ENCODE measurements at regions not wholly inside any gene's neighbourhood (a gene's known extent, or its start where the extent isn't known, plus 50 kb on each side); places are given as distances from the start of the nearest gene placed in this dataset.

GRCh38 chr13:75090872-75091615, 390.9 kb downstream of the TBC1D4 start:
- H3K9me3 ChIP-seq = no peaks in the 10 kb centered on the region
- DNase-seq = no peak
- no peak for TF ChIP-seq CTCF (IDR thresholded peaks at IDR 0.05)
- no peak for TF ChIP-seq POLR2A (IDR thresholded peaks at IDR 0.05)
- no peak overlapping the region for H3K27ac ChIP-seq
- H3K36me3 ChIP-seq = no peaks in the 10 kb centered on the region
- ATAC-seq = no peak
- 39% methylated on average over 3 of the region's 3 CpGs for WGBS (ENCODE audit: insufficient coverage, low coverage, low lambda C conversion rate, missing lambda C conversion rate)
- no peaks in the 10 kb centered on the region for H3K4me1 ChIP-seq
- no peaks in the 10 kb centered on the region for H3K27me3 ChIP-seq
- intact Hi-C loops (cut with DNase I) = no loop called here
- no peak overlapping the region for H3K4me3 ChIP-seq

DNA sequence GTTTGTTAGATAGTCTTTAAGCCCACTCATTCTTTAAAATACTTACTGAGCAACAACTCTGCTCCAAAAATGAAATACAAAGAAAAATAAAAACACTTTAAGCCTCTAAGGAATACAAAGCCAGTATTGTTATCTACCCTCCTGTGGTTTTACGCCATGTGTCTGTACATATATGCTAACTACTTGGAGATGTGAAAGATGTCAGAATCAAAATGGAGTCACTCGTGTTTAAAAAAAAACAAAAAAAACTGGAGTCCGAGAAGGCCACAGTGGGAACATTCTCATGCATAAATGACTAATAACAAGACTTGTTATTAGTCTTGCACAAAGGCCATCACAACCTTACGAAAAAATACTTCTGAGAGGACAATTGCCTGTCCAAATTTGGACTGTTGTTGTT, 393.1 kb downstream of the TBC1D4 start:
- WGBS (ENCODE audit: insufficient coverage, low coverage, low lambda C conversion rate, missing lambda C conversion rate) = 55% methylated on average over 4 of the region's 4 CpGs
- ATAC-seq = no peak

DNA sequence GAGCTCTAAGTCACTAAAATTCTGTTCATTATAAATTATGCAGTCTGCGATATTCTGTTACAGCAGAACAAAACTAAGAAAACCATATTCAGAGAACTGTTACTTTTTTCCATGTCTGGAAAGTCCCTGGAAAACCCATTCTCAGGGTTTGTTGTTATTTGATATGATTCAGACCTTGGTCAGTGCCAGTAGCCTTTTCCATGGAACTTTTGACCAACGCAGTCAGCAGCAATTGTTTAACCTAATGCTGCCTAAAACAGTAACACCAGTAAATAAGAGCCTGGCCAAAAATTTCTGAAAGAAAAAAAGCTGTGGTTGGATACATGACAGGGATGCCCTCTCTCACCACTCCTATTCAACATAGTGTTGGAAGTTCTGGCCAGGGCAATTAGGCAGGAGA, 402.7 kb downstream of the TBC1D4 start:
- no peaks in the 10 kb centered on the region for H3K4me1 ChIP-seq
- 38% methylated on average over 2 of the region's 2 CpGs for WGBS (ENCODE audit: insufficient coverage, low coverage, low lambda C conversion rate, missing lambda C conversion rate)
- H3K27me3 ChIP-seq = no peaks in the 10 kb centered on the region
- H3K36me3 ChIP-seq = no peaks in the 10 kb centered on the region
- TF ChIP-seq POLR2A (IDR thresholded peaks at IDR 0.05) = no peak
- no peak for TF ChIP-seq CTCF (IDR thresholded peaks at IDR 0.05)
- H3K27ac ChIP-seq = no peak overlapping the region
- no peak overlapping the region for H3K4me3 ChIP-seq
- no peak for DNase-seq
- intact Hi-C loops (cut with DNase I) = no loop called here
- ATAC-seq = no peak
- H3K9me3 ChIP-seq = no peaks in the 10 kb centered on the region

More for the DNA sequence above, 393.1 kb downstream of the TBC1D4 start:
- no peaks in the 10 kb centered on the region for H3K36me3 ChIP-seq
- H3K27me3 ChIP-seq = no peaks in the 10 kb centered on the region
- TF ChIP-seq CTCF (IDR thresholded peaks at IDR 0.05) = no peak
- no peak for TF ChIP-seq POLR2A (IDR thresholded peaks at IDR 0.05)
- H3K9me3 ChIP-seq = no peaks in the 10 kb centered on the region
- no peak overlapping the region for H3K4me3 ChIP-seq
- H3K4me1 ChIP-seq = no peaks in the 10 kb centered on the region
- intact Hi-C loops (cut with DNase I) = no loop called here
- DNase-seq = no peak
- H3K27ac ChIP-seq = no peak overlapping the region

GRCh38 chr13:75076476-75076875, 405.5 kb downstream of the TBC1D4 start:
- no peak for DNase-seq
- H3K27me3 ChIP-seq = no peaks in the 10 kb centered on the region
- TF ChIP-seq POLR2A (IDR thresholded peaks at IDR 0.05) = no peak
- no peak for TF ChIP-seq CTCF (IDR thresholded peaks at IDR 0.05)
- H3K4me1 ChIP-seq = no peaks in the 10 kb centered on the region
- no peak overlapping the region for H3K4me3 ChIP-seq
- H3K9me3 ChIP-seq = no peaks in the 10 kb centered on the region
- no peak overlapping the region for H3K27ac ChIP-seq
- no peaks in the 10 kb centered on the region for H3K36me3 ChIP-seq
- ATAC-seq = no peak
- intact Hi-C loops (cut with DNase I) = no loop called here

GRCh38 chr13:75073786-75074185, 408.2 kb downstream of the TBC1D4 start:
- Histone ChIP-seq H3K9me3 (no peaks in the 10 kb centered on the region), H3K27me3 (no peaks in the 10 kb centered on the region), H3K36me3 (no peaks in the 10 kb centered on the region), H3K4me3 (no peak overlapping the region), H3K27ac (no peak overlapping the region), H3K4me1 (no peaks in the 10 kb centered on the region)
- intact Hi-C loops (cut with DNase I) = no loop called here
- ATAC-seq (no peak), DNase-seq (no peak)
- TF ChIP-seq CTCF (IDR thresholded peaks at IDR 0.05) (no peak), POLR2A (IDR thresholded peaks at IDR 0.05) (no peak)
- 44% methylated on average over 1 of the region's 1 CpG for whole genome bisulfite sequencing (ENCODE audit: insufficient coverage, low coverage, low lambda C conversion rate, missing lambda C conversion rate)
